Mesodermal cell (in vitro differentiated cells): ENCODE measurements at regions not wholly inside any gene's neighbourhood (a gene's known extent, or its start where the extent isn't known, plus 50 kb on each side); places are given as distances from the start of the nearest gene placed in this dataset.
A peak's percentile ranks its signal among the peaks of the same experiment; 100 is the strongest.

ENCODE experiments used
- H3K27ac ChIP-seq: 2 replicates; pipeline ENCODE4 v1.7.0; 2013; ENCODE audit warnings: mild to moderate bottlenecking, low read depth, low read length, moderate library complexity; ENCODE audit not compliant: severe bottlenecking
- H3K36me3 ChIP-seq: 2 replicates; pipeline ENCODE4 v1.7.1; 2013; ENCODE audit warnings: mild to moderate bottlenecking, low read length, moderate library complexity; ENCODE audit not compliant: control insufficient read depth, insufficient read depth
- H3K4me1 ChIP-seq: one replicate; pipeline ENCODE4 v1.7.1; 2013; ENCODE audit warnings: mild to moderate bottlenecking, low read length; ENCODE audit not compliant: insufficient read depth, control insufficient read depth, poor library complexity, severe bottlenecking
- H3K4me3 ChIP-seq: 2 replicates; pipeline ENCODE4 v1.7.0; 2013; ENCODE audit warnings: low read length, control low read depth, mild to moderate bottlenecking; ENCODE audit not compliant: insufficient read depth, poor library complexity, severe bottlenecking; ENCODE audit errors: extremely low read depth
- H3K9me3 ChIP-seq: 2 replicates; pipeline ENCODE4 v1.7.1; 2013; ENCODE audit warnings: mild to moderate bottlenecking, low read length, moderate library complexity; ENCODE audit not compliant: control insufficient read depth
- WGBS, 2 experiments: methylation state at CpG; one replicate each; pipeline ENCODE4 v1.1.5; 2013; ENCODE audit warnings: missing lambda C conversion rate in 2 of 2; ENCODE audit not compliant: insufficient coverage in 2 of 2; 5-methylcytosine and 5-hydroxymethylcytosine counted together

DNA sequence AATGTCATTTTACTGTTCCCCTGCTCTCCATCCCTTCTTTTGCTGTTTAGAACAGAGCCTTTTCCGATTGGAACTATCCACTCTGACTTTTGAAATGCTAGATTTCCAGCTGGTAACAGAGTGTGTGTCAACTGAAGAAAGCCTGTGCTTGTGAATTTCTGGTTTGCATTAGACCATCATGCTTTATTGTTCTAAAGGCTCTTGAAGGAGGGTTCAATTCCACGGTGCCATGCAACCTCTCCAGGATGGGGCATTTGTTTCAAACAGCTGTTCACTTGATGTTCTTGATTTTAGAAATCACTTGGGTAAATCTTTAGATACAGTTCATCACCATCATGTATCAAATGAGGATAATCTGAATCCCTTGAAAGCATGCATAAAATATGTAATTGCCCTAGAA is 156.7 kb downstream of the QPCT start:
- 93 to 100% methylated on average over 2 of the region's 2 CpGs for WGBS, 2 experiments
- Histone ChIP-seq H3K9me3 (no peaks in the 10 kb centered on the region), H3K36me3 (no peaks in the 10 kb centered on the region), H3K27ac (no peak overlapping the region), H3K4me3 (no peak overlapping the region), H3K4me1 (peaks cover 3% of the 10 kb centered on the region)

DNA sequence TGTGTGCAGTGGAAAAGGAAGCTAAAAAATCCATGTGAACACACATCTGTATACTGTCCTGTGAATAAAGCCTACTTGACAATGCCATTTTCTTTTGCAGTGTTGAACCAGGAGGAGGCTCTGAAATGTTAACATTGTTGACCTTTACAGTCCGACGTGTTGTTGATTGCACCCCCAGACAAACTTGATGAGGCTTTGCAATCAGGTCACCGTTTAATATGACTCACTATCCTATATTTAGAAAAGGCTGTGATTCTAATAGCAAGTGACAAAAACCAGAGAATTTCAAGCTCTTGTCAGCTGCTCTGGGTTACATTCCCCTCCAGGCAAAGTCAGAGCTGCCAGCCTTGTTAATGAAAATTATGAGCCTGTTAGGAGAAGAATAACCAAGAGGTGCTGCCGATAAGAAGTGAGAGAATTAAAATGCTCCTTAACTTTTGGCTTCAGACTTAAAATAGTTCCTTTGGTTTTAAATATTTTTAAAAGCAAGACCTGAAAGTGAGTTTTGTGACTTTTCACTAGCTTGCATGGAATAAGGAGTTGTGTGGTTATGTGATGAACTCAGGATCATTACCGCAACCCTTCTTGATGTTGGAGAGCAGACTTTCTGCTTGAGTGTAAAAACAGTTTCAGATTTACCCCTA is 162.1 kb downstream of the QPCT start:
- 75 to 83% methylated on average over 2 to 4 of the region's 5 CpGs for WGBS, 2 experiments
- no peak overlapping the region for H3K4me3 ChIP-seq
- peak overlapping the region; percentile 93 for H3K27ac ChIP-seq
- no peaks in the 10 kb centered on the region for H3K9me3 ChIP-seq
- H3K4me1 ChIP-seq: peaks cover 17% of the 10 kb centered on the region
- no peaks in the 10 kb centered on the region for H3K36me3 ChIP-seq

DNA sequence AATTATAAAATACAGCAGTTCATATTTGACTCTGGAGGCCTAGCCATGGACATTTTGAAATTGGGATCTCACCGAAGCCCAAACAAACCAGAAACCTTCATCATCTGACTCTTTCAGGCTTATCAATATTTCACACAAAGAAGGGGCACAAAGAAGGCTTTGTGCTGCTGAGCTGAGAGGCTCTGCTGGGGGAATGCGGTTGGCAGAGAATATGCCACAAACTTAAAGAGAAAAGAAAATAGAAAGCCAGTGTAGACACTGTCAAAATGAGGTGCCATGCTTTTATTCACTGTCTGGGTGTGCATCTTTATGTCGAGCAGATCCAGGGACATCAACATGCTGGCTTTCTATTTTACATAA is 162.6 kb downstream of the QPCT start:
- no peaks in the 10 kb centered on the region for H3K36me3 ChIP-seq
- WGBS, 2 experiments: 57 to 67% methylated on average over 1 of the region's 3 CpGs
- H3K9me3 ChIP-seq: no peaks in the 10 kb centered on the region
- H3K4me3 ChIP-seq: no peak overlapping the region
- peaks cover 17% of the 10 kb centered on the region for H3K4me1 ChIP-seq
- H3K27ac ChIP-seq: peak overlapping the region; percentile 93

DNA sequence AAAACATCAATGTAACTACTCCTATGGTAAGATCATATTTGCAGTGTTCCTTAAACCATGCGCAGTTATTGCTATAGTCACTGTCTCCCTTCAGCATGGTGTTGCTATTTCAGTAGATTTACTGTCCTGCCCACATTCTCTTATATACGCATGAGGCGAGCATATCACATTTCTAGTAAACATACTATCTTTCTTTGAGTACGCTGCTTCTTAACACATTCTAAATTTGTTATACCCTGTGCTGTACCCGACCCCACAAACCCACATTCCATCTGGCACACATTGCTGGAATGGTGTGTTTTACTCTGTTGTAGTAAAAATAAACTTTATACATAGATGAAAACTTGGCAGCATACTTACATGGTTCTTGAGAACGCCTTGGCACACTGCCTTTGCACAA is 163.3 kb downstream of the QPCT start:
- H3K27ac ChIP-seq: peak overlapping the region; percentile 93

DNA sequence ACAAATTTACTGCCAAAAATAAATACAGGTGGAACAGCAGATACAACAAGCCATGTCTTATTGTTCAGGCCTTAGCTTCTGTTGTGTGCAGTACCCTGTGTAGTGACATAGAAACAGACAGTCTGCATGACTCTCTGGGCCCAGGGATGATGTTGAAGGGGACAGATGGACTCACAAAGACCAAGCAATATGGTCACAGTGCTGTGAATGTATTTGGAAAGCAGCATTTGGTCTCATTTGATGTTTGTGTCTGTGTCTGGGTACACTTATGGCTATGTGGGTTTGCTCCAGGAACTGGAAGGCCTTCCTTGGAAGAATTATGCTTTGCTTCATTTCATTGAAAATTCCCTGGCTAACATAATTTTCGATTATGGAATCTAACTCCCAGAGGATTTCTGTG is 158.5 kb downstream of the CDC42EP3 start:
- WGBS, 2 experiments: 67% methylated on average over 1 of the region's 1 CpG; no CpG with 5 or more reads in 1 of the 2 experiments
- Histone ChIP-seq H3K36me3 (no peaks in the 10 kb centered on the region), H3K4me1 (no peaks in the 10 kb centered on the region), H3K4me3 (no peak overlapping the region), H3K27ac (no peak overlapping the region), H3K9me3 (no peaks in the 10 kb centered on the region)

More for the DNA sequence above, 163.3 kb downstream of the QPCT start:
- WGBS, 2 experiments: 96 to 100% methylated on average over 4 of the region's 6 CpGs
- H3K36me3 ChIP-seq: no peaks in the 10 kb centered on the region
- H3K4me1 ChIP-seq: peaks cover 17% of the 10 kb centered on the region
- H3K4me3 ChIP-seq: no peak overlapping the region
- H3K9me3 ChIP-seq: no peaks in the 10 kb centered on the region

DNA sequence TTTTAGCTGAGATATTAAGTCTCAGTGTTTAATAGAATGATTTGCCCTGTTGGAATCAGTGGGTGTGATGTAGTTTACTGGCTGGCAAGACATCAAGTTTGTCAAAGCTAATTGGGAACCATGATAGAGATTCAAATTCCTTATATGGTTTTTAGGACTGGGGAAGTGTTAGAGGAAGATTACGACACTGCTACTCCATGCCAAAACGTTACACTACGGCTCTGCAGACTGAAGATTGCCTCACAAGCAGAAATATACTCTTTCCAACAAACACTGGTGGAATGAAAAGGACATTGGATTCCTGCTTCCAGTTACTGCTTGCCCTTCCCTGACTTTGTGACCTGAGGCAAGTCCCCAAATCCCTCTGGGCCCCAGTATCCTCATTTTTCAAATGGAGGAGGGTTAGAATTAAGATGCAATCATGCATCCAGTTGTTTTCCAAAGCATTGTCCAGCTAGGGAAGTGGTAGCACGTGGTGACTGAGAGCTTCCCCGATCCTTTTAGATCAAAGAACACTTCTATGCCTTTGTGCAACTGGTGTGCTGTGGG is 147.6 kb downstream of the CDC42EP3 start:
- no peaks in the 10 kb centered on the region for H3K36me3 ChIP-seq
- no peak overlapping the region for H3K4me3 ChIP-seq
- no peaks in the 10 kb centered on the region for H3K9me3 ChIP-seq
- 80 to 93% methylated on average over 2 of the region's 5 CpGs for WGBS, 2 experiments
- H3K4me1 ChIP-seq: no peaks in the 10 kb centered on the region
- no peak overlapping the region for H3K27ac ChIP-seq

DNA sequence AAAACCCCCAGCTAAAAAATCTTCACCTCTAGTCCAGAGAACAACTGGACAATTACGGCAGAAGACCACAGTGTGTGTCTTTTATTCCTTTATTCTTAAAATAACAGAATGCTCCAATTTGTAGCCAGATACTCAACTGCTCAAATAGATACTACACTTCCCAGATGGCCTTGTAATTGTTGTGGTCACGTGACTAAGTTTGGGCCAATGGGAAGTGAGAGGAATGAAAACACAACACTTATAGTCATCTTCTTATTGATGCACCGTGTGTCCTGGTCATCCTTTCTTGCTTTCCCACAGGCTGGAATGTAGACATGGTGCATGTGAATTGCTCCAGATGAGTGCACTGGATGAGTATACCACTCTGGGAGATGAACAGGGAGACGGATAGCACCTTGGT is 145.1 kb downstream of the CDC42EP3 start:
- no peaks in the 10 kb centered on the region for H3K4me1 ChIP-seq
- WGBS, 2 experiments: 42 to 50% methylated on average over 2 of the region's 4 CpGs

DNA sequence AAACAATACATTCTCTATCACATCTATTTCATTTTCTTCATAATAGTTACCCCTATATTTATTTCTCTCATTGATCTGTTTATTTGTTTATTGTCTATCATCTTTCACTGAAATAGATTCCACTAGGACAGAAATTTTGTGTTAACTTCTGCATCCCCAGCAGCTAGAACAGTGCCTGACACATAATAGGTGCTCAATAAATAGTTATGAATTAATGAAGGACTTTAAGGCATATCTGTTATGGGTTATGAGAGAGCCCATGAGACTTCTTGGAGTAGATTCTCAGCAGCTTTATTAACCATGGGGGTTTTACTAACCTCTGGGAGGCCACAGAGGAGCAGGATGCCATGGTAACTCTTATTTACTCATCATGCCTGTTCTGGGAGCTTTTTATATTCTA is 144.6 kb downstream of the CDC42EP3 start:
- Histone ChIP-seq H3K27ac (no peak overlapping the region), H3K4me3 (no peak overlapping the region), H3K9me3 (no peaks in the 10 kb centered on the region), H3K4me1 (no peaks in the 10 kb centered on the region), H3K36me3 (no peaks in the 10 kb centered on the region)

More for the DNA sequence above, 145.1 kb downstream of the CDC42EP3 start:
- Histone ChIP-seq H3K4me3 (no peak overlapping the region), H3K27ac (no peak overlapping the region), H3K36me3 (no peaks in the 10 kb centered on the region), H3K9me3 (no peaks in the 10 kb centered on the region)

DNA sequence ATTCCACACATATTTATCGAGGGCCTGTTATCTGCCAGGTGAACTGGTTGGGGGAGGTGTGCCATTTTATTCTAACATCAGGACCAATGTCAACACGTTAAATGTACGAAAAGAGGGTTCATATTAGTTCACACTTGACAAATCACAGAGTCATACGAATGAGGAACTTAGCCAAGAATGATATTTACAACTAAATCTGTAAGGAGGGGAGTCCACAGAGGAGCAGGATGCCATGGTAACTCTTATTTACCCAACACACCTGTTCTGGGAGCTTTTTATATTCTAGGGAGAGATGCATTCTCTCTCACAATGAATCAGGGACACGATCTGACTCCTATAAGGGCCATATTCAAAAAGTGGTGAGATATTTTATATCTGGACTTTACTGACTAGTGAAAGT is 144.1 kb downstream of the CDC42EP3 start:
- Histone ChIP-seq H3K36me3 (no peaks in the 10 kb centered on the region), H3K27ac (no peak overlapping the region)
- WGBS, 2 experiments: 81 to 100% methylated on average over 1 to 3 of the region's 5 CpGs

DNA sequence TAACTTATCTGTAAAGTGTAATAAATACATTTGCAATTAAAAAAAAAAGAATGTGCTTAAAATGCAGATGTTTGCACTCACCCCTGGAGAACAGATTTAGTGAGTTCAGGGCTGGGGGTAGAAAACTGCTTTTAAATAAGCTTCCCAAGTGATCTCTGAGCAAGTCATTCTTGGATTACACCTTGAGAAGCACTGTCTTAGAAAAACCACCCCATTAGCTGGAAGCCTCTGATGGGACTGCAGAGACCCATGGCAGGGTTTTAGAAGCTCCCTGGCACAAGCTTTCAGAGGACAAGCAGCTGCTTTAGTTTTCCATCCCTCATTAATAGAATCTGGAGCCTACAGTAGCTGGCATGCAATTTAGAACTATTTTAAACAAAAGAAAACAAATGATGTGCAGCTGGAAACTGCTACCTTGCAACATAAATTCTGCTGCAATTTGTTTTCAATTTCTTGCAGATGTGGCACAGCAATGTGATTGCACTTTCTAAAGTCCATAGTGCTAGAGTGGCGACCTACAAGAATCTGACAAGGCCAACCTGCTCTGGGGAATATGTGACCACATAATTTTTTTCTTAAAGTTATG is 141.5 kb downstream of the CDC42EP3 start:
- Histone ChIP-seq H3K4me3 (no peak overlapping the region), H3K36me3 (no peaks in the 10 kb centered on the region), H3K9me3 (no peaks in the 10 kb centered on the region), H3K27ac (no peak overlapping the region), H3K4me1 (no peaks in the 10 kb centered on the region)
- no CpG with 5 or more reads among the region's 1 CpG for WGBS, 2 experiments

More for the DNA sequence above, 144.1 kb downstream of the CDC42EP3 start:
- Histone ChIP-seq H3K9me3 (no peaks in the 10 kb centered on the region), H3K4me3 (no peak overlapping the region), H3K4me1 (no peaks in the 10 kb centered on the region)

DNA sequence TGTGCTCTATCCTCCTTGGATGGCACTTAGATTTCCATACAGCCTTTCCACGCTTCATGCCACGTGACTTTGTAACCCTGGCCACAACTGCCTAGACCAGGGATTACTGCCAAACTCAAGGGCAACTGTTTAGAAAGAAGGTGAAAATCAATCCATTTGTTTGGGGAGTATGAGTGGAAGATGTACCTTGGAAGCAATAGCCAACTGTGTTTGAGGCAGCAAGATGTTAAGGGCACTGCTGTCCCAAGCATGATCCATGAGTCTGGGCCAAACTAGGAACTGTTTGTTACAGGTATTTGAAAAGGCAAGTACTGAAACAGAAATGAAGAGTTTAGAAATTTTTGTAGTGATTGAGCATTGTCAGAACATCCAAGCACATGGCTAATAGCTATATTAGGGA is 138.9 kb downstream of the CDC42EP3 start:
- H3K4me1 ChIP-seq: no peaks in the 10 kb centered on the region
- no peak overlapping the region for H3K4me3 ChIP-seq
- 80 to 100% methylated on average over 1 of the region's 2 CpGs for WGBS, 2 experiments
- no peaks in the 10 kb centered on the region for H3K36me3 ChIP-seq
- no peaks in the 10 kb centered on the region for H3K9me3 ChIP-seq
- no peak overlapping the region for H3K27ac ChIP-seq
